Astrocyte (in vitro differentiated cells and primary cell): ENCODE measurements at regions not wholly inside any gene's neighbourhood (a gene's known extent, or its start where the extent isn't known, plus 50 kb on each side); places are given as distances from the start of the nearest gene placed in this dataset.

Experiments
- DNase-seq: peaks from one replicate; pipeline ENCODE4 v3.0.0-alpha.2; 2010; ENCODE audit warnings: low read depth
- FAIRE-seq: peaks from 2 replicates; lab custom pipeline; 2011; peaks lifted over from hg19 to GRCh38; lab: Jason Lieb, UNC
- H2AFZ ChIP-seq: 2 replicates; pipeline ENCODE4 v1.6.0; 2012; ENCODE audit warnings: low read depth, low read length, inconsistent platforms
- H3K27ac ChIP-seq: 2 replicates; pipeline ENCODE4 v1.5.1; 2011; ENCODE audit warnings: low read depth, low read length, inconsistent platforms
- H3K27me3 ChIP-seq: 2 replicates; pipeline ENCODE4 v1.6.0; 2011; ENCODE audit warnings: low read length, inconsistent platforms; ENCODE audit not compliant: insufficient read depth
- H3K36me3 ChIP-seq: 2 replicates; pipeline ENCODE4 v1.5.1; 2011; ENCODE audit warnings: low read length, inconsistent platforms; ENCODE audit not compliant: insufficient read depth
- H3K4me1 ChIP-seq: 2 replicates; pipeline ENCODE4 v1.5.1; 2011; ENCODE audit warnings: low read length, inconsistent platforms; ENCODE audit not compliant: insufficient read depth
- H3K4me2 ChIP-seq: 2 replicates; pipeline ENCODE4 v1.6.0; 2012; ENCODE audit warnings: low read length, inconsistent platforms
- H3K4me3 ChIP-seq: 2 replicates; pipeline ENCODE4 v1.5.1; 2011; ENCODE audit warnings: low read depth, mild to moderate bottlenecking, low read length, inconsistent platforms; ENCODE audit not compliant: insufficient read depth
- H3K79me2 ChIP-seq: 2 replicates; pipeline ENCODE4 v1.6.0; 2012; ENCODE audit warnings: mild to moderate bottlenecking, low read length, inconsistent platforms; ENCODE audit not compliant: insufficient read depth
- H3K9ac ChIP-seq: 2 replicates; pipeline ENCODE4 v1.6.0; 2012; ENCODE audit warnings: mild to moderate bottlenecking, low read length, inconsistent platforms
- H3K9me3 ChIP-seq: 2 replicates; pipeline ENCODE4 v1.5.1; 2012; ENCODE audit warnings: low read depth, mild to moderate bottlenecking, low read length, inconsistent platforms; ENCODE audit not compliant: insufficient read depth
- H4K20me1 ChIP-seq: 2 replicates; pipeline ENCODE4 v1.6.0; 2012; ENCODE audit warnings: low read length, inconsistent platforms; ENCODE audit not compliant: insufficient read depth
- H3K27ac Mint-ChIP-seq: one replicate; pipeline ENCODE4 v1.8.0; 2021; ENCODE audit warnings: mild to moderate bottlenecking, mixed read lengths; ENCODE audit not compliant: unreplicated experiment
- H3K27me3 Mint-ChIP-seq: one replicate; pipeline ENCODE4 v1.8.0; 2021; ENCODE audit warnings: low read depth, mixed read lengths; ENCODE audit not compliant: unreplicated experiment
- H3K36me3 Mint-ChIP-seq: one replicate; pipeline ENCODE4 v1.8.0; 2021; ENCODE audit warnings: low read depth, mixed read lengths; ENCODE audit not compliant: unreplicated experiment
- H3K4me1 Mint-ChIP-seq: one replicate; pipeline ENCODE4 v1.8.0; 2021; ENCODE audit warnings: low read depth, mixed read lengths; ENCODE audit not compliant: unreplicated experiment
- H3K4me3 Mint-ChIP-seq: one replicate; pipeline ENCODE4 v1.8.0; 2021; ENCODE audit warnings: mild to moderate bottlenecking, moderate library complexity, mixed read lengths; ENCODE audit not compliant: unreplicated experiment
- H3K9me3 Mint-ChIP-seq: one replicate; pipeline ENCODE4 v1.8.0; 2021; ENCODE audit warnings: mild to moderate bottlenecking, mixed read lengths; ENCODE audit not compliant: unreplicated experiment
- CTCF ChIP-seq: IDR thresholded peaks from 2 replicates; pipeline ENCODE4 v1.5.1; 2011; ENCODE audit warnings: low read depth, mild to moderate bottlenecking, inconsistent platforms, low read length, moderate library complexity; ENCODE audit not compliant: insufficient read depth
- EZH2 ChIP-seq: IDR thresholded peaks from 2 replicates; pipeline ENCODE4 v1.6.1; 2012; ENCODE audit warnings: mild to moderate bottlenecking, low read length, inconsistent platforms; ENCODE audit not compliant: insufficient read depth

GRCh38 chrX:144333429-144333828, 449.6 kb downstream of the UBE2NL start:
- H3K9me3 Mint-ChIP-seq = no peaks in the 10 kb centered on the region
- Histone ChIP-seq H3K36me3 (no peaks in the 10 kb centered on the region), H3K27me3 (no peaks in the 10 kb centered on the region), H3K4me1 (no peaks in the 10 kb centered on the region), H3K9ac (no peak overlapping the region), H4K20me1 (no peaks in the 10 kb centered on the region), H2AFZ (no peak overlapping the region), H3K4me2 (no peak overlapping the region), H3K27ac (no peak overlapping the region), H3K9me3 (no peaks in the 10 kb centered on the region), H3K79me2 (no peaks in the 10 kb centered on the region), H3K4me3 (no peak overlapping the region)
- no peaks in the 10 kb centered on the region for H3K27me3 Mint-ChIP-seq
- H3K4me1 Mint-ChIP-seq = no peaks in the 10 kb centered on the region
- no peak for DNase-seq
- no peaks in the 10 kb centered on the region for H3K36me3 Mint-ChIP-seq
- FAIRE-seq = no peak
- no peak for TF ChIP-seq EZH2
- no peak for TF ChIP-seq CTCF
- no peak overlapping the region for H3K4me3 Mint-ChIP-seq
- no peak overlapping the region for H3K27ac Mint-ChIP-seq

DNA sequence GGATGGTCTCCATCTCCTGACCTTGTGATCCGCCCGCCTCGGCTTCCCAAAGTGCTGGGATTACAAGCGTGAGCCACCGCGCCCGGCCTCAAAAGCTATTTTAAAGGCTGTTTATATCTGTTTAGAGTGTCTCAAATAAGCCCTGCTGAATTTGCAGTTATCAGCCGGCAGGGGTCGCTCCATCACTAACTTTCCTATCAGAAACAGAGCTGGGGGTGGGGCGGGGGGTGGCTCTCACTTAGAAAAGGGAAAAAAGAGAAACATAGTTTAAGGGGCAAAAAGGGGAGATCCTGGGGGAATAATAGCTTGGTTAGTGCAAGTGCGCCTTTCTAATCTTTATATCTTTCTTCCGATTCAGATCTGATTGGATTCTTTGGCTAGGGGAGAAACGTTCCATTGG, 450.7 kb downstream of the UBE2NL start:
- H3K4me3 ChIP-seq = no peak overlapping the region
- no peak for DNase-seq
- no peaks in the 10 kb centered on the region for H4K20me1 ChIP-seq
- no peaks in the 10 kb centered on the region for H3K79me2 ChIP-seq
- Mint-ChIP-seq H3K4me1 (no peaks in the 10 kb centered on the region), H3K9me3 (no peaks in the 10 kb centered on the region), H3K4me3 (no peak overlapping the region), H3K27me3 (no peaks in the 10 kb centered on the region), H3K27ac (no peak overlapping the region), H3K36me3 (no peaks in the 10 kb centered on the region)
- no peaks in the 10 kb centered on the region for H3K9me3 ChIP-seq
- no peaks in the 10 kb centered on the region for H3K36me3 ChIP-seq
- H3K4me1 ChIP-seq = no peaks in the 10 kb centered on the region
- TF ChIP-seq CTCF (no peak), EZH2 (no peak)
- H3K27me3 ChIP-seq = no peaks in the 10 kb centered on the region
- no peak overlapping the region for H3K4me2 ChIP-seq
- FAIRE-seq = no peak
- H2AFZ ChIP-seq = no peak overlapping the region
- H3K9ac ChIP-seq = no peak overlapping the region
- no peak overlapping the region for H3K27ac ChIP-seq

- Histone ChIP-seq H3K9me3 (no peaks in the 10 kb centered on the region), H3K4me1 (no peaks in the 10 kb centered on the region), H3K4me2 (no peak overlapping the region), H3K9ac (no peak overlapping the region), H3K79me2 (no peaks in the 10 kb centered on the region), H3K27ac (no peak overlapping the region), H3K36me3 (no peaks in the 10 kb centered on the region), H3K4me3 (no peak overlapping the region), H3K27me3 (no peaks in the 10 kb centered on the region), H4K20me1 (no peaks in the 10 kb centered on the region), H2AFZ (no peak overlapping the region)
- no peak for DNase-seq
- TF ChIP-seq EZH2 = no peak
- TF ChIP-seq CTCF = no peak
- Mint-ChIP-seq H3K4me1 (no peaks in the 10 kb centered on the region), H3K36me3 (no peaks in the 10 kb centered on the region), H3K9me3 (no peaks in the 10 kb centered on the region), H3K27ac (no peak overlapping the region), H3K4me3 (no peak overlapping the region), H3K27me3 (no peaks in the 10 kb centered on the region)
- no peak for FAIRE-seq
Observed at GRCh38 chrX:144335402-144335801, 451.5 kb downstream of the UBE2NL start.
